Sigmoid colon (tissue), 4 donors: ENCODE measurements at regions not wholly inside any gene's neighbourhood (a gene's known extent, or its start where the extent isn't known, plus 50 kb on each side); places are given as distances from the start of the nearest gene placed in this dataset.

ENCODE experiments used
- EP300 ChIP-seq, 4 donors: sonication (generic); formaldehyde crosslinking; IDR thresholded peaks; one replicate each; pipeline ENCODE4 v1.6.1; 2017; ENCODE audit warnings: antibody characterized with exemption in 4 of 4
- TF ChIP-seq, protein P1 (sequence below), 4 experiments: fragments of 450-650 bp in 3 of 4; fragments of 200-600 bp in 1 of 4; IDR thresholded peaks; one replicate each; pipeline ENCODE4 v1.5.1; 2016 to 2019; ENCODE audit warnings: antibody characterized with exemption in 4 of 4, mild to moderate bottlenecking in 3 of 4, moderate library complexity in 2 of 4

- TF ChIP-seq, protein P1, sequence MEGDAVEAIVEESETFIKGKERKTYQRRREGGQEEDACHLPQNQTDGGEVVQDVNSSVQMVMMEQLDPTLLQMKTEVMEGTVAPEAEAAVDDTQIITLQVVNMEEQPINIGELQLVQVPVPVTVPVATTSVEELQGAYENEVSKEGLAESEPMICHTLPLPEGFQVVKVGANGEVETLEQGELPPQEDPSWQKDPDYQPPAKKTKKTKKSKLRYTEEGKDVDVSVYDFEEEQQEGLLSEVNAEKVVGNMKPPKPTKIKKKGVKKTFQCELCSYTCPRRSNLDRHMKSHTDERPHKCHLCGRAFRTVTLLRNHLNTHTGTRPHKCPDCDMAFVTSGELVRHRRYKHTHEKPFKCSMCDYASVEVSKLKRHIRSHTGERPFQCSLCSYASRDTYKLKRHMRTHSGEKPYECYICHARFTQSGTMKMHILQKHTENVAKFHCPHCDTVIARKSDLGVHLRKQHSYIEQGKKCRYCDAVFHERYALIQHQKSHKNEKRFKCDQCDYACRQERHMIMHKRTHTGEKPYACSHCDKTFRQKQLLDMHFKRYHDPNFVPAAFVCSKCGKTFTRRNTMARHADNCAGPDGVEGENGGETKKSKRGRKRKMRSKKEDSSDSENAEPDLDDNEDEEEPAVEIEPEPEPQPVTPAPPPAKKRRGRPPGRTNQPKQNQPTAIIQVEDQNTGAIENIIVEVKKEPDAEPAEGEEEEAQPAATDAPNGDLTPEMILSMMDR (IDR thresholded peaks at IDR 0.05): no peak
- no peak for TF ChIP-seq EP300 (IDR thresholded peaks at IDR 0.05)
Observed at GRCh38 chr12:98419795-98420404, 95.5 kb upstream of the TMPO start.
